ENCODE measurements at regions not wholly inside any gene's neighbourhood (a gene's known extent, or its start where the extent isn't known, plus 50 kb on each side); places are given as distances from the start of the nearest gene placed in this dataset.

DNA sequence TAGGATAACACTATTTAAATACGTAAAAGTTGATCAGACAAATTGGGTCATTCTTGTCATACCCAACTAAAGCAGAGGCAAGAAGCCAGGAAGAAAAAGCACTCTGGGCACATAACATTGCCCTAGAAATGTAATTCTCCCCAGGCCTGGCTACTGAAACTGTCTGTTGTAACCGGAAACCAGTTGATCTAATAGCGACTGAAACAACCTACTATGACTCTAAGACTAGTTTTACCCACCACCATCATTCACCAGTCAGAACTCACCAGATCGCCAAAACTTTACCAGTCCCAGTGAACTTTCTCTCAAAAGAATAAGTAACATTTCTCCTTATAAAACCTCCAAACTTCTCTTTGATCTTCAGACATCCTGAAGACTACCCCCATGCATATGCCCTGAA, 99.3 kb upstream of the WWC1 start:
- no peaks in the 10 kb centered on the region for H3K4me1 Mint-ChIP-seq (ENCODE audit: low read depth in 2 of 2)
- ATAC-seq (replicated peaks) = no peak
- no peak overlapping the region for H3K27ac Mint-ChIP-seq
- peaks cover 17 to 44% of the 10 kb centered on the region in 2 donors for H3K27me3 Mint-ChIP-seq
- H3K4me3 Mint-ChIP-seq = no peak overlapping the region
- H3K9me3 Mint-ChIP-seq = no peaks in the 10 kb centered on the region
- no peak for DNase-seq
- H3K36me3 Mint-ChIP-seq (ENCODE audit: insufficient read depth) = no peaks in the 10 kb centered on the region

DNA sequence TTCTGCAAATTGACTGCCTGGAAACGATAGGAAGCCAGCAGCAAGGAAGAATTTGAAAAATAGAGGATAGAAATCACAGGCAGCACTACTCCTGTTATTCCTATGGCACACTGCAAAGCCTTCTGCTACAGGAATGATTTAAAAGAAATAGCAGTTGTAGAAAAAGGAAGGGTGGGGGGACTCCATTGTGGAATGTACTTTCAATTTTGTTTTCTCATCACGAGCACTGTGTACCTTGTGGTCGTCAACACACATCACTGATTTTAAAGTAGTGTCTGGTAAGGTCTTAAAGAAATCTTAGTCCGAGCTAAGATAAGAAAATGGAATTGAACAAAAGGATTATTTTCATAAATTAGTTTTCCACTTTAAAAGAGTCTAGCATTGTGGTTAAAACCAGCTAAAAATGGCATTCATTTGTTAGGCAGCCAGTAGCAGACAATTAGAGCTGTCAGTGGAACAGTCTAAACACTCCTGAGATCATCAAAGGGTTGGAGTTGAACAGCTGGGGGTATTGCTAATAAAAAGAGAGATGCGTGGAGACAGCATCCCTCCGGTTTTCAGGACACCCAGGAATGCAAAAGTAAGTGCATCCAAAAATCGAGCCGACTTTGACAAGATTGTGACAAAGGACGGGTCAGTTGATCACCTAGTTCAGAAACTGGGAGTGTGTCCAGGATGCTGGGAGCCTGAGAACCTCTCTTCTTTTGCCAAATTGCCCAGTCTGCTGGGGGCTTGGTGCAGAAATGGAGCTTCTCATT, 97.8 kb upstream of the WWC1 start:
- Mint-ChIP-seq H3K4me1 (ENCODE audit: low read depth in 2 of 2) (no peaks in the 10 kb centered on the region), H3K36me3 (ENCODE audit: insufficient read depth) (no peaks in the 10 kb centered on the region)

DNA sequence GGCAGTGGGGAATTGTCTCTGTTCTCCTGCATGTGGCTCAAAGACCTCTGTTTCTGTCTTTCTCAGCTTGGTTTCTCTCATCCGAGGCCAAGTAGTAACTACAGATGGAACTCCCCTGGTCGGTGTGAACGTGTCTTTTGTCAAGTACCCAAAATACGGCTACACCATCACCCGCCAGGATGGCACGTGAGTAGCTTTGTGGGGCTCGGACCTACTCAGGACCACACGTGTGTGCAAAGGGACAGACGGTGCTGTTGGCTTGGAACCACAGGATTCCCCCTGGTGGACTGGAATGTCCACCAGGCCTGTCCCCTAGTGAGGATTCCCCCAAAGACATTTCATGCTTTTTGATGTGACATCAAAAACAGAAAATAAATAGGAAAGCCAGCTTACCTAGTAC, 96.3 kb upstream of the WWC1 start:
- no peaks in the 10 kb centered on the region for H3K9me3 Mint-ChIP-seq
- H3K36me3 Mint-ChIP-seq (ENCODE audit: insufficient read depth) = no peaks in the 10 kb centered on the region
- no peak overlapping the region for H3K4me3 Mint-ChIP-seq
- no peaks in the 10 kb centered on the region for H3K4me1 Mint-ChIP-seq (ENCODE audit: low read depth in 2 of 2)
- ATAC-seq (replicated peaks) = no peak
- no peak for DNase-seq
- H3K27me3 Mint-ChIP-seq = peaks cover 21 to 33% of the 10 kb centered on the region in 2 donors
- no peak overlapping the region for H3K27ac Mint-ChIP-seq

More for the DNA sequence above, 97.8 kb upstream of the WWC1 start:
- DNase-seq (no peak), ATAC-seq (replicated peaks) (no peak)
- Mint-ChIP-seq H3K4me3 (no peak overlapping the region), H3K27ac (no peak overlapping the region), H3K27me3 (peaks cover 16 to 40% of the 10 kb centered on the region in 2 donors), H3K9me3 (no peaks in the 10 kb centered on the region)

DNA sequence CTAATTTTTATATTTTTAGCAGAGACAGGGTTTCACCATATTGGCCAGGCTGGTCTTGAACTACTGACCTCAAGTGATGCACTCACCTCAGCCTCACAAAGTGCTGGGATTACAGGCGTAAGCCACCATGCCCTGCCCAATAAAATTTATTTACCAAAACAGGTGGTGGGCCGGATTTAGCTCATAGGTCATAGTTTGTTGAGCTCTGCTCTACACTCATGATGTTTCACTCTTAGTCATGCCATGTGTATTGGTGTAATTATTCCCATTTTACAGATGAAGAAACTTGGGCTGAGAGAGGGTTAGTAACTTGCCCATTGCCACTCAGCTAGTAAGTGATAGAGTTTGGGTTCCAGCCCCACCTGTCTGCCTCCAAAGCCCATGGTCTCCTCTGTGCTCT, 93.1 kb upstream of the WWC1 start:
- Mint-ChIP-seq H3K4me3 (no peak overlapping the region), H3K27ac (no peak overlapping the region), H3K9me3 (no peaks in the 10 kb centered on the region), H3K4me1 (ENCODE audit: low read depth in 2 of 2) (no peaks in the 10 kb centered on the region), H3K27me3 (peaks cover 21 to 25% of the 10 kb centered on the region in 2 donors), H3K36me3 (ENCODE audit: insufficient read depth) (no peaks in the 10 kb centered on the region)
- DNase-seq (no peak), ATAC-seq (replicated peaks) (no peak)

DNA sequence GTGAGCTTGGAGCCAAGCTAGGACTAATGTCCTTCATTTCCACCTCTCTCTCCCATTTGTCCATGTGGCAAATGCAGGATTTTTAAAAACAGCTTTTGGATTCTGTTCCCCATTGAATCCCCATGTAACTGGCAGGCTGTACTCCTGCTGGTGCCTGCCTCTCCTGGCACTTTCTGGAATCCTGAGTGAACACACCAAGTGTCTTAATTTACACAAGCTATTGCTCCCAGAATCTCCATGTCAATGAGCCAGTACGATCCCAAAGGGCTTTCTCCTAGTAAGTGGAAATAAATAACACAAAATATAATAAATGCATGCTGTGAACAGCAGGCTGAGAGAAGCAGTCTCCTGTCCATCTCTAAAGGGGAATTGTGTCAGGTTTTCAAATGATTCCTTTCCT, 88.4 kb upstream of the WWC1 start:
- no peaks in the 10 kb centered on the region for H3K9me3 Mint-ChIP-seq
- peaks cover 18 to 52% of the 10 kb centered on the region in 2 donors for H3K27me3 Mint-ChIP-seq
- no peaks in the 10 kb centered on the region for H3K36me3 Mint-ChIP-seq (ENCODE audit: insufficient read depth)
- ATAC-seq (replicated peaks) = no peak
- no peak overlapping the region for H3K27ac Mint-ChIP-seq
- H3K4me1 Mint-ChIP-seq (ENCODE audit: low read depth in 2 of 2) = no peaks in the 10 kb centered on the region
- no peak for DNase-seq
- H3K4me3 Mint-ChIP-seq = no peak overlapping the region

DNA sequence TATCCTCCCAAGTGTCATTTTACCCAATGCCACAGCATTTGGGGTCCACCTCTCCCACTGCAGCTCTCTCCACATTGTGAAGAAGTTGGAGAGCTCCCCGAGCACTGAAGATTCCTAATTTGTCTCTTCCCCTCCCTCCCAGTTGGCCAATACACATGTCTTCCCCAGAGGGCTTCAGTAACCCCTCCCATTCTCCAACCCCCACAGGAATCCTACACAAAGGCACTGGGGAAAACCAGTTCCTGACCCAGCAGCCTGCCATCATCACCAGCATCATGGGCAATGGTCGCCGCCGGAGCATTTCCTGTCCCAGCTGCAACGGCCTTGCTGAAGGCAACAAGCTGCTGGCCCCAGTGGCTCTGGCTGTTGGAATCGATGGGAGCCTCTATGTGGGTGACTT, 87.3 kb upstream of the WWC1 start:
- no peaks in the 10 kb centered on the region for H3K9me3 Mint-ChIP-seq
- no peaks in the 10 kb centered on the region for H3K36me3 Mint-ChIP-seq (ENCODE audit: insufficient read depth)
- no peak for DNase-seq
- no peak overlapping the region for H3K27ac Mint-ChIP-seq
- no peak overlapping the region for H3K4me3 Mint-ChIP-seq
- no peak for ATAC-seq (replicated peaks)
- H3K4me1 Mint-ChIP-seq (ENCODE audit: low read depth in 2 of 2) = no peaks in the 10 kb centered on the region
- peaks cover 18 to 55% of the 10 kb centered on the region in 2 donors for H3K27me3 Mint-ChIP-seq

DNA sequence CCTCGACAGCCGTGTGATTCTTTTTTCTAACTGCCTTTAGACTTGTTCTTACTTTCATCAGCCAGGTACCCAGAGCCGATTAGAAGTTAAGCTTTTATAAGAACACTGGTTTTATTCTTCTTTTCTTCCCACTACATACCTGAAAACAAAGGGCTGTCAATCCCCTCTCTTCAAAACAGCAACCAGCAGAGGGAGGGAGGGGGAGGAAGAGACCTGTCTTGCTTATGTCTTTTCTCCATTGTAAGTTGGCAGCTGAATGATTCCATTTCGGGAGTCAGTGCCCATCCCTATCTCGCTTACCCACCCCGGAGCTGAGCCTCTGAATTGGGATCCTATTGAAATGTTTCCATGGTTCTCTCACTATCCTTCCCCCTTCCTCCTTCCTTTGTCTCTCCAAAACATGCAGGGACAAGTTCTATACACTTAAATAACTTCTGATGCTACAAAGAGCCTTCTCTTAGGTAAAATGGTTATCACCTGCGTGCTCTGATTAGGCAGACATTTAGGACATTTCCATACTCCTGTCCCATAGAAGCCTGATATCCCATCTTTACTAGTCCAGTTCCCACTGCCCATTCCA, 83.9 kb upstream of the WWC1 start:
- H3K4me1 Mint-ChIP-seq (ENCODE audit: low read depth in 2 of 2) = no peaks in the 10 kb centered on the region
- DNase-seq = no peak
- ATAC-seq (replicated peaks) = no peak
- peaks cover 11 to 44% of the 10 kb centered on the region in 2 donors for H3K27me3 Mint-ChIP-seq
- no peaks in the 10 kb centered on the region for H3K36me3 Mint-ChIP-seq (ENCODE audit: insufficient read depth)
- no peaks in the 10 kb centered on the region for H3K9me3 Mint-ChIP-seq
- no peak overlapping the region for H3K4me3 Mint-ChIP-seq
- no peak overlapping the region for H3K27ac Mint-ChIP-seq

DNA sequence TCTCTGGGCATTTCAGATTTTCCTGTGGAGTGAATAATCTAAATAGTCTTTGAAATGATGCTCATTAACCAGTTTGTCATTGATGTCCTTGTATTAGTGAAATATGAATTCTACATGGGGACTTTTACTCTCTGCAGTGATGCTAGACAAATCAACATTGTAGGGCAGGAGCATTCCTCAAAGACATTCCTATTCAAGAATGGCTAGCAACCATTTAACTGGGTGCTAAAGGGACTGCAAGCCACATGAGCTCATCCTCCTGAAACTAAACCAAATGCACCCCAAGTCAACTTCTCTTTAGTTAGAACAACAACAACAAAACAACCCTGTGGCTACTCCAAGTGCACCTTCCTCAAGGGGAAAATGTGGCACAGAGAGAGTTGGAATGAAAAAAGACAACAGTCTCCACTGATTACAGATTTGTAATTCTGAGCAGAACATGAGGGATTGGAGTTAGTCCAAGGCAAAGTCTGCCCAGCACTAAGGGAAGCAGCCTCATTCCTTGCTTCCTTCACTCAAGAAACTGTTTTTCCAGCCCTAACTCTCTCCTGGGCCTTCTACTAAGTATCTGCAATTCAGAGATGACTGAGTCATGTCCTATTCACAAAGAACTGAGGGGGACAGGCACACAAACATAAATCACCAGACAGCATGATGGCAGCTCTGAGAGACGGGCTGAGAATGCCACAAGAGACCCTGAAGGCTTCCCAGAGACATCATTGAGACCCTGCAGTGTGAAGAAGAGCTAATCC, 82.0 kb upstream of the WWC1 start:
- no peaks in the 10 kb centered on the region for H3K36me3 Mint-ChIP-seq (ENCODE audit: insufficient read depth)
- no peaks in the 10 kb centered on the region for H3K9me3 Mint-ChIP-seq
- peaks cover 11 to 30% of the 10 kb centered on the region in 2 donors for H3K27me3 Mint-ChIP-seq
- no peaks in the 10 kb centered on the region for H3K4me1 Mint-ChIP-seq (ENCODE audit: low read depth in 2 of 2)
- H3K4me3 Mint-ChIP-seq = no peak overlapping the region
- H3K27ac Mint-ChIP-seq = no peak overlapping the region
- ATAC-seq (replicated peaks) = no peak
- no peak for DNase-seq

DNA sequence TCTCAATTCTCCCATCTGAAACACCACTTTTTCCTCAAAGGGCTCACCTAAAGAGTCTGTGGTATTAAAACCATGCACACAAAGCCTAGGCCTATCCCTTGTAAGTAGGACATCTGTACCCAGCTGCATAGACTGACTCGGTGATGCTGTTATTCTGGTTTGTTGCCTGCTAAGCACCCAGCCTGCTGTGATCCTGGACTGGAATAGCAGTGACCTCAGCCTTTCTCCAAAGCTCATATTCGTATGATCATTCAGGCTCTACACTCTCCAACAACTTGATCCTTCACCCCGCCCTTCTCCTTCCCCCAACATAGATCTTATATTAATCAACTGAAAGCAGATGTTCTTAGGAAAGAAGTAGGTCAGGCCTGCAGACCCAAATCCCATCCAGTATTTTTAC, 81.4 kb upstream of the WWC1 start:
- ATAC-seq (replicated peaks) (no peak), DNase-seq (no peak)
- no peaks in the 10 kb centered on the region for H3K36me3 Mint-ChIP-seq (ENCODE audit: insufficient read depth)
- H3K27ac Mint-ChIP-seq = no peak overlapping the region
- H3K4me3 Mint-ChIP-seq = no peak overlapping the region
- no peaks in the 10 kb centered on the region for H3K4me1 Mint-ChIP-seq (ENCODE audit: low read depth in 2 of 2)
- H3K9me3 Mint-ChIP-seq = no peaks in the 10 kb centered on the region
- H3K27me3 Mint-ChIP-seq = peaks cover 11 to 27% of the 10 kb centered on the region in 2 donors

DNA sequence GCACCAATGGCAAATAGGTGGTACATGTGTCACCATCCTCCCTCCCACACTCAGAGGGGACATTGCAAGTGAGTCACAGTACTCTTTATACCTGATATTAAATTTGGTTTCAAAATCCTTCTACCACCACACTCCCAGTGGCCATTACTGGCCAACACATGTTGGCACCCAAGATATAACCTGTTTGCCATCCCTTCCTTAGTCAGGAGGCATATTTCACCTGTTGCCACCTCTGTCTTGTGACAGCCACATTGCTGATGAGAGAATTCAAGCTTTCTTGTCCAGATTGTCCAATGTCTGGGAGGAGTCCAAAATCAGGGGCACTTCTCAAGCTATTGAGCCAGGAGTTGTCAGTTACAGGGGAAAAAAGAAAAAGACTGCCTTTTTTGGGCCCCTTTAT, 80.2 kb upstream of the WWC1 start:
- Mint-ChIP-seq H3K27me3 (peaks cover 0 to 16% of the 10 kb centered on the region in 2 donors), H3K27ac (no peak overlapping the region), H3K4me1 (ENCODE audit: low read depth in 2 of 2) (peaks cover 0 to 2% of the 10 kb centered on the region in 2 donors), H3K9me3 (no peaks in the 10 kb centered on the region), H3K4me3 (no peak overlapping the region), H3K36me3 (ENCODE audit: insufficient read depth) (no peaks in the 10 kb centered on the region)
- ATAC-seq (replicated peaks) (no peak), DNase-seq (no peak)

DNA sequence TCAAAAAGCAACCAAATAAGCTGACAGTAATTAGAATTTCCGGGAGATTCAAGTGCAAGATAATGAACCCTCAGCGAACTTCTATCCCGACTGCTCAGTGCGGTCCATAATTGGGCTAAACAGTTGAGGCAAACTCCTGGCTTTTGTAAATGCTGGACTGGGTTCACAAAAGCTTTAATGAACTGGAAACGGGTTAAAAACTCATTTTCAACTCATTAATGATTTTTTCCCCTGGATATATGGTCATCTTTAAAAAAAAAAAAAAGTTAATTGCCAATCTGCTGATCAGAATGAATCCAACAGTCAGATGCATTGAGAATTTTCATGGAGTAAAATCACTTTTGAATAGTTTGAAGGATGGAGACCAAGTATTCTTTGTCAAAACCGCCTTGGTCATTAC, 79.5 kb upstream of the WWC1 start:
- Mint-ChIP-seq H3K36me3 (ENCODE audit: insufficient read depth) (no peaks in the 10 kb centered on the region), H3K4me1 (ENCODE audit: low read depth in 2 of 2) (peaks cover 0 to 2% of the 10 kb centered on the region in 2 donors), H3K9me3 (no peaks in the 10 kb centered on the region), H3K27me3 (peaks cover 0 to 13% of the 10 kb centered on the region in 2 donors), H3K27ac (no peak overlapping the region), H3K4me3 (no peak overlapping the region)
- ATAC-seq (replicated peaks) (no peak), DNase-seq (no peak)

DNA sequence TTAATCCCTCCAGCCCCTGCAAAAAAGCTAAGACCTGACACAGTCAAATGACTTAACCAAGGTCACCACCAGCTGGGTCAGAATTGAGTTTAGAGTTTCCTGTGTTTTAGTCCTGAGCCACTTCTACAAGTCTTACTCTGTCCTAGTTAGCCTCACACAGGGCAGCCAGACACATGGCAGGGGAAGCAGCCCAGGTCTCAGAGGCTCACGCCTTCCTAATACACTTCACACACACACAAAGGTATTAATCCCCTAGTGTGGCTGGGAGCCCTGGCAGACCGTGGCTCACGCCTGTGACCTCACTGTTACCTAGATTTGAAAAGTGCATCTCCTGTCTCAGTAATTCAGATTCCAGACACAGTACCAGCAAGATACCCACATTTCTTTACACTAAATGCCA, 77.4 kb upstream of the WWC1 start:
- Mint-ChIP-seq H3K36me3 (ENCODE audit: insufficient read depth) (no peaks in the 10 kb centered on the region), H3K4me3 (no peak overlapping the region), H3K27me3 (no peaks in the 10 kb centered on the region), H3K9me3 (no peaks in the 10 kb centered on the region), H3K27ac (no peak overlapping the region), H3K4me1 (ENCODE audit: low read depth in 2 of 2) (peaks cover 0 to 2% of the 10 kb centered on the region in 2 donors)
- DNase-seq (no peak), ATAC-seq (replicated peaks) (no peak)

DNA sequence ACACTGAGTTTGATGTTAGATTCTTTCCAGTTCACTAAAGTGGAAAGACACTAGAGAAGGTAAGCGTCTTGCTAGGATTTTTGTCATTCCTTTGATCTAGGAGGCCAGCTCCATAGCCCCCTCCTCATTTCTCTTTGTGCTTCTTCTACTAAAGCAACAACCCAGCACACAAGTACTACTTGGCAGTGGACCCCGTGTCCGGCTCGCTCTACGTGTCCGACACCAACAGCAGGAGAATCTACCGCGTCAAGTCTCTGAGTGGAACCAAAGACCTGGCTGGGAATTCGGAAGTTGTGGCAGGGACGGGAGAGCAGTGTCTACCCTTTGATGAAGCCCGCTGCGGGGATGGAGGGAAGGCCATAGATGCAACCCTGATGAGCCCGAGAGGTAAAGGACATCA, 76.6 kb upstream of the WWC1 start:
- H3K4me1 Mint-ChIP-seq (ENCODE audit: low read depth in 2 of 2) = peaks cover 2 to 5% of the 10 kb centered on the region in 2 donors
- H3K27me3 Mint-ChIP-seq = no peaks in the 10 kb centered on the region
- DNase-seq (no peak), ATAC-seq (replicated peaks) (no peak)
- no peaks in the 10 kb centered on the region for H3K9me3 Mint-ChIP-seq
- no peak overlapping the region for H3K4me3 Mint-ChIP-seq
- no peaks in the 10 kb centered on the region for H3K36me3 Mint-ChIP-seq (ENCODE audit: insufficient read depth)
- no peak overlapping the region for H3K27ac Mint-ChIP-seq

DNA sequence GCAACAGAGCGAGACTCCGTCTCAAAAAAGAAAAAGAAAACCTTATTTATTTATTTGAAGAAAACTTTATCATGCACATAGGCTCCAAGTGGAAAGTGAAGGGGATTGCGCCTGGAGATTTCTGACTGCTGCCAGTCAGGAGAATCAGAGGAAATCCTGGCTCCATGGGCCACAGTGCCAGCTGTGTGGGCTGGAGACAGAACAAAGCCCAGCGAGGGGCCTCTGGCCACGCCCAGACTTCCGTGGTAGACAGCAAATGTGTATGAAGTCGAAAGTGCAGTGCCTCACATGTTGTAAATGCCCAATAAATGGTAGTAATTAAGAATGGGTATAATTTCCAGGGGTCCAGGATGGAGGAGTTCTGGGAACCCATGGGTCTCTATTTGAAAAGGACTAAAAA, 75.8 kb upstream of the WWC1 start:
- Mint-ChIP-seq H3K9me3 (no peaks in the 10 kb centered on the region), H3K4me1 (ENCODE audit: low read depth in 2 of 2) (peaks cover 2 to 5% of the 10 kb centered on the region in 2 donors), H3K36me3 (ENCODE audit: insufficient read depth) (no peaks in the 10 kb centered on the region), H3K27ac (no peak overlapping the region), H3K4me3 (no peak overlapping the region), H3K27me3 (no peaks in the 10 kb centered on the region)
- DNase-seq (no peak), ATAC-seq (replicated peaks) (no peak)

Data from effector memory CD8-positive, alpha-beta T cell (primary cell).